Skin of body (tissue), 1 donor: ENCODE measurements at regions not wholly inside any gene's neighbourhood (a gene's known extent, or its start where the extent isn't known, plus 50 kb on each side); places are given as distances from the start of the nearest gene placed in this dataset.

Experiments
- DNase-seq: peaks from one replicate; lab custom pipeline; 2025; lab: John Stamatoyannopoulos, UW

DNA sequence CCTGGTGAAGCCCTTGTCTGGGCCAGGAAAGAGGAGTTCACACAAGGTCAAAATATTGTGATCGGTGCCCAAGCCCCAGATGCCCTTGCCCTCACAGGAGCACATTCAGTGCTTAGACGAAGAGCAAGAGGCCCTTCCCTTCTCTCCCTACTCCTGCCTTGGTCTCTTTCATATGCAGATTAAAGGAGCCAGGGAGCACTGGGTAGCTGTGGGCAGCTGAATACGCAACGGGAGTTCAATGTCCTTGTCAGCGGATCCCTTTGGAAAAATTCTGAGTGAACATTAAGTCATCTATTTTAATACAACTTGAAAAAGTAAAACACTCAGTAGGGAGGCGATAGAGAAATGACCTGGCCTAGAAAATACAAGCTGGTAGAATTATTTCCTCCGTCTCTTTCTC, 1489.4 kb downstream of the AACS start:
- DNase-seq: no peak

DNA sequence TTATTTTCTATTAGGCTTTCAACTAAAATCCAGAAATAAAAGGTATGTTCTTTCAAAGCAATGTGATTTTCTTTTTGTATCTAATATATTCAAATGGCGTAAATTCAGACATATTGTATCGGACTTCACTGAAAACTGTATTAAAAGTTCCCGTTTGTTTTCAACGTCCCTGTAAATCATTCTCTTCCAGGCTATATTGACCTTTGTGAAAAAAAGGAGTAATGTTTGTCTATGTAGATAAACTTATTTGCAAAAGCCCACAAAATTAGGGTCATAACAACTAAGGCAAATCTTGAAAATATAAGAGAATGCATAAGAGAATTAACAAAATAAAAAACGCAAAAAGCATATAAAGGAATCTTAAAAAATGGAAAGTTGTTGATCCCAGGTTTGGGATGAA, 1492.4 kb downstream of the AACS start:
- no peak for DNase-seq

DNA sequence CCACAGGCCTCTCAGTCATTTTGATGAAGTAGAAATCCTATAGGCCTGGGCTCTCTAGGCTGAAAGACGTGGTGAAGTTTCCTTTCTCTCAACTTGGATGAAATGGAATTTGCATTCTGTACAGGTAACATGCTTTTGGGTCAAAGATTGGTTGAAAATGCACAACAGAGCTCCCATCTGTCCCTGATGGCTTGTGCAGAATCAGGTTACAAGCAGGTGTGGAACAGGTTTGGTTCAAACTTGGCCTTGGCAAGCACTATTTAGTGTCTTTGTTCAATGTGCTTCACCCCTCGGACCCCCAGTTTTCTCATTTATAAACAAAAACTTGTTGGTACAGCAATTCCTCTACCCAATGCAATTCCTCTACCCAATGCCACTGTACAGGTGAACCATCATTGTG, 1493.0 kb downstream of the AACS start:
- no peak for DNase-seq

DNA sequence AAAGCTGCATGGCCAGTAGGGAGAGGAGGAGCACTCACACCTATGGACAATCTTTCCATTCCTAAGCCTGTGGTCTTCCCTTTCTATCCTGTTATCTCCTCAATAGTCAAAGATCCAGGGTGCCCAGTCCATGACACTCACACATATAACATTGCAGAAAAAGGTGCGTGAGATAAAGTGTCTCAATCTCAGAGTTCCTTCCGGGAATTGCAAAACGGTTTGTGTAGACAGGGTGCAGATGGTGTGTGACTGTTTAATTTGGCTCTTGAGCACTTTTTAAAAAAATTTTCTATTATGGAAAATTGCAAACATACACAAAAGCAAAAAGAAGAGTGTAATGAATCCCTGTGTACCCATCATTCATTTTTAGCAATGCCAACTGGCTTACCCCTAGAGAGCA, 1493.6 kb downstream of the AACS start:
- no peak for DNase-seq

DNA sequence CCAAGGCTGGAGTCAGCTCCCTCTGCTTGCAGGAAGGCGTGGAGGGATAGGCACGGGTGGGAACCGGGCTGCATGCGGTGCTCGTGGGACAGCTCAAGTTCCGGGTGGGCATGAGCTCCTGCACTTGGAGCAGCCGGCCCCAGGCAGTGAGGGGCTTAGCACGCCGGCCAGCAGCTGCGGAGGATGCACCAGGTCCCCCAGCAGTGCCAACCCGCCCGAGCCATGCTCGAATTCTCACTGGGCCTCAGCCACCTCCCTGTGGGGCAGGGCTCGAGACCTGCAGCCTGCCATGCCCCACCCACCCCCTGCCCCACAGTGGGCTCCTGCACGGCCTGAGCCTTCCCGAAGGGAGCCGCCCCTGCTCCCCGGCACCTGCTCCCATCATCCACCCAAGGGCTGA, 1501.8 kb downstream of the AACS start:
- DNase-seq: no peak

DNA sequence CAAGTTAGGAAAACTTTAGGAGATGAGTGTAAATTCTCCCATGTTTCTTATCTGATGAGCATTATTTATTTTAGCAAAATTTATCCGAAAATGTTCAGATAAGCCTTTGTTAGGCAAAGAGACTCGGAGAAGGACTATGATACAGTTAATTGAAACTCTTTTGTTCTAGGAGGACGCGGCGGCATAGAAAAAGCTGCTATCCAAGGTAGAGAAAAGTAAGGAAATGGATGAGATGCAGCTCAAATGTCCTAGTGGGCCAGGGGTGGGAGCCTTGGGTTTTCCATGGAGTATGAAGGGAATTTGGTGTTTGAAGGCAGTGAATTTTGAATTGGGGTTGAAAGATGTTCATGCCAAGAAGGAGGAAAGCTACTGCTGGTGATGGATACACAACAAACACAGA, 1504.5 kb downstream of the AACS start:
- no peak for DNase-seq

DNA sequence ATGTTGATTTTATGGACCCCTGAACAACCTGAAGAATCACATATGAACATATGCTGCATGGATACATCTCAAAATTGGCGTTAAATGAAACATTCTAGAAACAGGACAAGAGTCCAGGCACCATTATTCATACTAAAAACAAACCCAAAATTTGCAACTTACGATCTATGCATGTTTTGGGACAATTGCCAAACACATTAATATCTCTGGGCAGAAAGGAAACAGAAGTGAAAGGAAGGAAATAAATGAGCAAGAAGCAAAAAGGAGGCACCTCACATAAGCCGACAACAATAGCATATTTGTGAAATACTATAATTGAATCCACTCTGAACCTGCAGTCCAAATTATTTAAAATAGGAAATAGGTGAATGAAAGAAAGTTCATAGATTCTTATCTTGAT, 1505.3 kb downstream of the AACS start:
- no peak for DNase-seq

DNA sequence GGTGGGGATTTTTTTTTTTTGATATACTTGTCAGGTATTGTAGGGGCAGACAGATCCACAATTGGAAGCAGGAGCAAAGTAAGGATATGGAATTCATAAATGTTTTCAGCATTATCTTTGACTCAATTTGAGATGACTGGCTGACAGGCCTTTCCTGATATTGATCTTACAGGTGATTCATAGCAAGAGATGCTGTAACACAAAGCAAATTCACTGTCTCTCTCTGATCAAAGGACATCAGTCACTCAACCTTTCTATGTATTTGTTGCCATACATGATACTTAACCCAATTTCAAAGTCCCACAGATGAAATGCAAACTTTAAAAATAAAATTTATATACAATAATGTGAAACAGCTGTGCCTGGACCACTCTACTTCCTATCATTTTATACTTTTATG, 1506.9 kb downstream of the AACS start:
- DNase-seq: no peak

DNA sequence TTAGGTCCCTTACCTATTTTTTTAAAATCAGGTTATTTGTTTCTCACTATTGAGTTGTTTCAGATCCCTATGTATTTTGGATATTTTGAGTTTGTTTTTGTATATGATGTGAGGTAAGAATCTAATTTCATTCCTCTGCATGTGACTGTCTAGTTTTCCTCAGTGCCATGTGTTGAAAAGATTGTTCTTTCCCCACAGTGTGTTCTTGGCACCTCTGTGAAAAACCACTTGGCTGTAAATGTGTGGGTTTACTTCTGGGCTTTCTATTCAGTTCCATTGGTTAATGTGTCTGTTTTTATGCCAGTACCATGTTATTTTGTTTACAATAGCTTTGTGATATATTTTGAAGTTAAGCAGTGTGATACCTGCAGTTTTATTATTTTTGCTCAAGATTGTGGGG, 1516.4 kb downstream of the AACS start:
- no peak for DNase-seq

DNA sequence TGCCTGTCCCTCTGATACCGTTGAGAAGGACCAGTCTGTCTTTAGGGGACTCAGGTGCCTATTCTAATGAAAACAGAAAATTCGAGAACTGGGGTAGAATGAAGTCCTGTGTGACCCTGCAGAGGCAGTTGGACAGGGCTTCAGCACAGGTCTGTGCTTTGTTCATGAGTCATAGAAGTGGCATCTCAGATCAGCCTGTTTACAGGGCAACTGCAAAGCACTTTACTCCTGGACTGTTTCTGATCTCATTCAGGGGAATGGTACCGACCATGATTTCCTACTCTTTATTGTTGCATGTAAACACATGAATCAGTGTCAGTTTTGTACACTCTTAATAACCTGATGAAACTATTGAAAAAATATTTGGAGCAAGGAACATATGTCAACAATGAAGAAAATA, 1517.0 kb downstream of the AACS start:
- no peak for DNase-seq

DNA sequence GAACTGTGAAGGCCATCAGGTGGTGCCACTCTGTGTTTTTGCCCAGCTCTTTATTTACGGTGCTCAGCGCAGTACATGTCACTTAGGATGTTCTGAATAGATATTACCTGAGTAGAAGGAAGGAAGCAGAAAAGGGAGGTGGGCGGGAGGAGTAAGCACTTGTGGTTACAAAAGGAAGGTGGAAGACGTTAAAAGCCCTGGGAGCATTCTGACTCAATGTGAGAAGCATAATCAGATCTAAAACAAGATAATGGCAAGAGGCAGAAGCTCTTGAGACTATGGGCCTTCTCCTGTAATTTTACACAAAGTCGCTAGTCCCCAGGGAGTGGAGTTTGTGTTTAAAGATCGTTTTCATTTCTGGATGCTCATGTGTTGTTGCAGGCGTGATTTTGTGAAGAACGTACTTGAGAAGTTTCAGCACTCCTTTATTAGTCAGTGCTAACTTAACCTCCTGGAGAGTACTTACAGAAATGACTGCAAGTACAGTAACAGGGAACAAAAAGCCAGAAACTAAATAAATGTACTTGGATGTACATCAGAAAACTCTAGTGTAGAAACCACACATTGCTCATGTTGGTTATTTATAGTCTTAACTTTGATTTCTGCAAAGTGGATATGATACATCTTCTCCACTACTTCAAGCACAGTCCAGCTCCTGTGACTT, 1523.5 kb downstream of the AACS start:
- no peak for DNase-seq

DNA sequence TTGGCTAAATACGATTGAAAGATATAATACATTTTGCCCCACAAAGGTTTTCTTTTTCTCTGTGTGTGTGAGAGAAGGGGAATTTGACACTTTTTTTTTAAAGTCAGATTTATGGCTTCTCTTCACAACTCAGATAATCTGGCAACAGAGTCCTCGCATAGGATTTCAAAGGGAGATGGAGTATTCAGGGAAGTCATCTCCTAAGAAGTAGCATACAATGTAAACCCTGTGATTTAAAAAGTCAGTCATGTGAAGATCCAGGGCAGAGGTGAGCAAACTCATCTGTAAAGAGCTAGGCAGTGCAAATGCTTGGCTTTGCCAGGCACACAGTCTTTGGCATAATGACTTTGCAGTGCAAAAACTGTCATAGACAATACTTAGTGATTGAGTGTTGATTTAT, 1526.3 kb downstream of the AACS start:
- DNase-seq: no peak

DNA sequence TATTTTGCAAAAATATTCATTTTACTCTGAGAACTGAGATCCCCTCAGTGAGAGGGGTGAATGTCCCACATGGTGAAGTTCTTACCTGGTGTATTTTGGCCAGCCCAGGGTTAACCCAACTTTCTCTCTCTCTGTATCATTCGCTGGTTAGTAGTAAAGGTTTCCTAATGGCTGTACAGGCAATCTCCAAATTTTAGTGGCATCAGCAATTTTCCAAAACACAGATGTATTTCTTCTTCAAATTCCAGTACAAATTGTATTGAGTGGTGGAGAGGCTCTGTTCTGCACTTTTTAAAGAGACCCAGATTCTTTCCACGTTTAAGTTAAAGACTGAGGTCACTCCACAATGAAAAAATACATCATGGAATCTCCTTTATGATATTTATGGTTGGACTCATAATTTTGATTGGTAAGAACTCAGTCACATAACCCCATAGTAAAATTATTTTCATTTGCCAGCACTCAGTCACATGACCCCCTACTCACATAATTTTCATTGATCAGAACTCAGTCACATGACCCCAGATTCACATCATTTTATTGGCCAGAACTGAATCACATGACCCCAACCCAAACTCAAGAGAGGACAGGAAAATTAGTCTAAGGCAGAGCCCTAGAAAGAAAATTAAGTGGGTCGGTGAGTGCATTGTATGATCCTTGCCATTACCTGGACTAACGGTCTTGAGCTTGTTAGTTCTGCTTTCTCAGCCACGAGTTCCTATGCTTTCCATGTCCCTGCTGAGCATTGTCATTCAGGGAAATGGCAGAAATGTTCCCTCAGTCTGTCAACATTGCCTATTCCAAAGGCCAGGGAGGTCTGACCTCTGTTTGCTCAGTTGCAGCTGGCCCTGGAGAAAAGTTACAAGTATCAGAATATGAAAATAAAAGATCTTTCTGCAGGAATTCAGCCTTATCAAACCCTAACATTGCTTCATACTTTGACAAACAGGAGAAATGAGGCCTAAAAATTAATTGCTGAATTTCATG, 1536.2 kb downstream of the AACS start:
- DNase-seq: no peak

DNA sequence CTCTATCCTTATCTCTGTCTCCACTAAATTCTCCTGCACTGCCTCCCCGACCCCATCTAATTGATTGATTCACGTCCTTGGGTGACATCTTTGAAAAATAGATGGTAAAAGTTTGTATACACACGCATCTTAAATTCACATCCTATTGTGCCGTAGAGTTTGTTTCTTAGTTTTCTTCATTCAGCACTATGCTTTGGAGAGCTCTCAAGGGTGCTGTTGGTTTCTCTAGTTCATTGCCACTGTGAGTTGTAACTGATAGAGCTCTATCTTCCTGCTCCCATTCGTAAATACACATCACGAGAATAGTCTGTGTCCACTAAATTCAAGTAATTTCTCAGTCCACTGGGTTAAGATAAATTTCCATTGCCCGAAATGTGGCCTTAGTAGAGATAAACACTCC, 1537.4 kb downstream of the AACS start:
- no peak for DNase-seq

DNA sequence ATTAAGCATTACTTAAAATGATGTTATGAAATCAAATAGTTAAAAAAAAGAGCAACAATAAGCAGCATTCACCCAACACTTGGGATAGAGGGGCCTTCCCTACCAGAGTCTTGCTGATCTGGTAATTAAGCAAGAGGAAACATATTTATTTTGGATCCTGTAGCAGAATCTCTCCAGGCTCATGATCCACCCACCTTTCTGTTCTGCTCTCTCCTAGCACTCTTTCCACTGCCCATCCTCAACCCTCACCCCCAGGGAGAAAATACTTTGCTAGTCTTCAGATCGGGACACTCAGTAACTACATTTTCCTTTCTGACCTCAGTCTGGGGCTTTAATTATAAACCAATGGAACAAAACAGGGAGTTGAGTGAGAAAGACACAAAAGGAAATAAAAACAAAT, 1541.9 kb downstream of the AACS start:
- no peak for DNase-seq

DNA sequence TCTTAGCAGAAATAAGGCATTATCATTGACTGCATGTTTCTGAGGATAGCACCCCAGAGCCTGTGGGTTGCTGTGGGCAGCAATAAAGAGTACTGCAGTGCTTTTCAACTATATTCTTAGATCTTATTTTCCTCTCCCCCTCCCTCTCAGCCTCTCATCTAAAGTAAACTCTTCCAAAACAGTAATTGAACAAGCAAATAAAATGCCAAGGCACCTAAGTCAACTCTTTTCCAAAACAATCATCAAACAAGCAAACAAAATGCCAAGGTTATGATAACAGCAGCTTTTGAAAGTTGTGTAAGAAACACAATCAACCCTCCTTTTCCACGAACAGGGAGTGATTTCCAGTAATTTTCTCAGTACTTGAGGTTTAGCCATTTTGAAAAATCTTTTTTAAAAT, 1542.6 kb downstream of the AACS start:
- no peak for DNase-seq

DNA sequence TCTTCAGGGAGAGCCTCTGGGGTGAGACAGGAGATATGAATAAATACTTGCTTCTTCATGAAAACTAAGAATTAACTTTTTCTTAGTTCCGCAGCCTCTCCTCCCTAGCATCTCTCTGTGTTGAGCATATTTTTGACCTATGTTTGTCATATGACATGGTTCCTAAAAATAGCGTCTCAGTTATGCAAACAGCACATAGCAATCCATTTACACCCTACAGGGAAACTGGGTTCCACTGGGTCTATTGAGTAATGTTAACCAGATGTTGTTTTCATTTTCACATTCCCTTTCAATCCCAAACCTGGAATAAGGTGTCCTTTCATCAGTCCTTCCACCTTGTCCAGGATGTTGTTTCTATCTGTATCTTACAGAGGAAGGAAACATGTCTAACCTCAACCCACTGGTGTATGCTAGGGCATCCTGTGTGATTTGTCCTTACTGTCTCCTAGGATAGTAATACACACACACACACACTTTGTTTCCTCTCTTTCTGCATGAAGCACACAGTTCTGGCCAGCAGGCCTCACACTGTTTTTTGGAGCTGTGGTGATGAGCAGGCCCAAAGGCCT, 1543.5 kb downstream of the AACS start:
- DNase-seq: no peak

DNA sequence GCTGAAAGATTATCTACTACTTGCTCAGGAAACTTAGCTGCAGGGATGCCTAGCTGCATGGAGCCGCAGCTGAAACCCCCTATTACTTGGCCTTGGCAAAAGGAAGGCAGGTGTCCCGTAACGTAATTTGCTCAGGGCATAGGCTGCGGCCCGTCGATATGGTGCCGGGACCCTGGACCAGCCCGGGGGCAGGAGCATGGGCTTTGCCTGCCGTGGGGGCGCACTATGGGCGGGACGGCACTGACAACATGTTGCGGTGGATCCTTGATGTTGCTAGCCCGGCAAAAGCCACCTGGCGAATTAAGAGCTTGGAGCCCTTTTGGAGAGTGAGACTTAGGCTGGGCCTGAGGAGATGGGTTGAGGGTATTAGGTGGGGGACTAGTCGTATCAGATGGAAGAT, 1551.2 kb downstream of the AACS start:
- DNase-seq: no peak

DNA sequence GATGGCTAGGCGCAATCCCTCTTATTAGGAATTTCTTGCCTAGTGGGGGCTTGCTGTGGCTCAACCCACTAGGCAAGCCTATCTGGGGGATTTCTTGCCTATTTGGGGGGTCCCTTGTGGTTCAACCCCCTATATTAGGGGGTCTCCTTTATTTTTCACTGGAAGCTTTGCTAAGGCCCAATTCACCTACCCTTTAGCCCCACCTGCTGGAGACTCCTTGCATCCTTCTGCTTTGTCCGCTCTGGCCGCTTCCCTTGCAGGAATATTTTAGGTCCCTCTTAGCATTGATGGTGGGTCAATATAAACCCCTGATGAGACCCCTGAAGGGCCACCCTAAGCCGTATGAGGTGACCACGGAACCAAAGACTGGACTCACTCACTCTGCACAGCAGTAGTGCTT, 1552.1 kb downstream of the AACS start:
- DNase-seq: no peak

DNA sequence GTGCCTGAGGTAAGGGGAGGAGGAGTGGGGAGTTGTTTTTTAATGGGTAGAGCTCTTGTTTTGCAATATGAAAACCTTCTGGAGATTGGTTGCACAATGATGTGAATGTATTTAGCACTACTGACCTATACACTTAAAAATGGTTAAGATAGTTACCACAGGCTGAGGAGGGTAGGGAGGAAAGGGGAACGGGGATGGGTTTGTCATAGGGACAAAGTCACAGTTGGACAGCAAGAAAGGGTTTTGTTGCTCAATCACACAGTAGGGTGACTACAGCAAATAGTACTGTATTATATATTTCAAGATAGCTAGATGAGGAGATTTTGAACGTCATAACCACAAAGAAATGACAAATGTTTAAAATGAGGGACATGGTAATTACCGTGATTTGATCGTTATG, 1562.4 kb downstream of the AACS start:
- no peak for DNase-seq

DNA sequence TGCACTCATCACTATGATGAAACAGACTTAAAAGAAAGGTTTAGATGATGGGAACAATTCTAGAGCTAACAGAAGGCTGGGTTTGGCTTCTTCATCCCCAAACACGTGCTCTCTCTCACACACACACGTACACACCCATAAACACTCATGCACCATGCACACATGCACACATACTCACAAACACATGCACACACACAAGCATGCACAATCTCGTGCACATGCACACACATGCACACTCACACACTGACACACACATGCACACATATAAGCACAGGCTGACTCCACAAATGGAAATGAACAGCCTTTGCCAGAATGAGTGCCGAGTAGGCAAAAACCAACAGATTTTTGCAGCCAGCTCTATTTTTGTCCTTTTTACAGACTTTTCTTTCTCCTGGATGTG, 1571.6 kb downstream of the AACS start:
- no peak for DNase-seq

DNA sequence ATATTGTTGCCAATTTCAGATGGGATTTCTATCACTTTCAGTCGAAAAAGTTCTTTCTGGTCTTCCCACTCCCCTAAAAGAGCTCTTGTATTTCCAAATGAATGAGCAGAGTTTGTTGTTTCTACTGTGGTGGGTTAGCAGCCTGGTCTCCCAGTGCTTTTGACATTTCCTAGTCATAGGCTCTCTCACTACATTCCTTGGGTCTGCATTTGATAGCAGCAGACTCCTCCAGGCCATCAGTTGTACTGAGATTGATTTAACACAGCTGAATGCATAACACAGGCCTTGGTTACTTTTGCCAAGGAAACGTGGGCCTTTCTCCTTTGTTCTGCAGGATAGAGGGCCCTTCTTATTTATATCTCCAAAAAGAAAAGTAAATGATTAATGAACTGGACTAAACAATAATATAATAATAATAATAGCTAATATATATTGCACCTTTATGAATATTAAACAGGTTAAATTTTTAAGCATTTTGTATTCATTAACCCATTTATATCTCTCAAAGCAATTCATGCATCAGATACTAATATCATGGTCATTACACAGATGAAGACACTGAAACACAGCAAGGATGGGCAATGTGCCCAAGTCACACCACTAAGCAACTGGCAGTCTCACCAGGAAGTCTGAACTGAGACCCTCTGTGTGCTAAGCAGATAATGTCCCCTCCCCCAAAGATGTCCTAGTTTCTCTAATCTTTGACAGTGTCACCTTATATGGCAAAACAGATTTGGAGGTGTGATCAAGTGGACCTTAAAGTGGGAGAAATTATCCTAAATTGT, 1579.2 kb downstream of the AACS start:
- DNase-seq: no peak
